Body of pancreas (tissue), 4 donors: ENCODE measurements at regions not wholly inside any gene's neighbourhood (a gene's known extent, or its start where the extent isn't known, plus 50 kb on each side); places are given as distances from the start of the nearest gene placed in this dataset.

Experiments used
- ATAC-seq: fragments of 150-250 bp; one replicate; pipeline ENCODE4 v1.9.1; 2016
- DNase-seq, 4 donors: peaks; one replicate each; pipeline ENCODE4 v3.0.0-alpha.2; 2019
- H3K27ac ChIP-seq, 4 donors: fragments of 200-600 bp; sonication (generic); 1 replicate in 3 of 4; 2 replicates in 1 of 4; pipeline versions ENCODE4 v1.5.1 to v1.6.1; 2016 to 2019; ENCODE audit warnings: mild to moderate bottlenecking in 1 of 4, mixed read lengths in 1 of 4, moderate library complexity in 1 of 4
- H3K27me3 ChIP-seq, 2 donors: fragments of 200-600 bp; sonication (generic); one replicate each; pipeline ENCODE4 v1.6.0; 2016; ENCODE audit warnings: mild to moderate bottlenecking in 1 of 2
- H3K36me3 ChIP-seq, 2 donors: fragments of 200-600 bp; sonication (generic); replicated peaks in 1 of 2; 2 replicates each; pipeline ENCODE4 v1.5.1; 2016; ENCODE audit warnings: low read depth in 2 of 2; ENCODE audit not compliant: insufficient read depth in 1 of 2
- H3K4me1 ChIP-seq: fragments of 200-600 bp; sonication (generic); one replicate; pipeline ENCODE4 v1.6.0; 2016
- H3K4me3 ChIP-seq, 2 donors: fragments of 200-600 bp; sonication (generic); 1 replicate in 1 of 2; 2 replicates in 1 of 2; pipeline ENCODE4 v1.5.1; 2016 to 2019
- H3K9me3 ChIP-seq, 3 donors: fragments of 200-600 bp; sonication (generic); 1 replicate in 2 of 3; 2 replicates in 1 of 3; pipeline ENCODE4 v1.5.1; 2016
- POLR2A ChIP-seq, 3 donors: fragments of 450-650 bp; IDR thresholded peaks; one replicate each; pipeline ENCODE4 v1.6.1; 2016; ENCODE audit warnings: antibody characterized with exemption in 3 of 3, mild to moderate bottlenecking in 2 of 3
- WGBS, 2 donors: methylation state at CpG; one replicate each; pipeline ENCODE4 v1.1.5; 2017; 5-methylcytosine and 5-hydroxymethylcytosine counted together
- intact Hi-C: fragments of 100-400 bp; cut with DNase I; formaldehyde crosslinking; loops from one replicate; pipeline ENCODE4 v1.15.1; 2023
- TF ChIP-seq, protein P1 (sequence below), 7 experiments: fragments of 450-650 bp in 4 of 7; fragments of 200-600 bp in 3 of 7; sonication (generic) in 3 of 7; IDR thresholded peaks; one replicate each; pipeline ENCODE4 v1.5.1; 2016 to 2019; ENCODE audit warnings: antibody characterized with exemption in 7 of 7

DNA sequence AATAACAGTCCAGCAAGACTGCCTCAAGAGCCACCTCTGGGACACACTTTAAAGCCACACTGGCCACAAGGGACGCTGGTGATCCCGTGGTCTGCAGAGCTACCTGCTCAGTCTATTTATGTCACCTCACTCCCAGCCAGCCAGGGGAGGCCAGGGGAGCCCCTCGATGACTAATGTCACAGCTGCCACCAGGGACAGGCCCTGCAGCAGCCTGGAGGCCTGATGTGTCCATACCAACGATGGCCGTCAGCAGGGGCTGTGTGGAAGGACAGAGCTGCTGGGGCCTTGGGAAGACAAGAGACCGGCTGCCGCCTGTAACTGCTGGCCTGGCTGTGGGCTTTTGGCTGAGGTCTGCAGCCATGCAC, 71.0 kb downstream of the SIK1 start:
- no peak for ATAC-seq
- Histone ChIP-seq H3K4me3 (no peak overlapping the region), H3K27me3 (no peaks in the 10 kb centered on the region), H3K27ac (no peak overlapping the region), H3K4me1 (no peaks in the 10 kb centered on the region), H3K36me3 (no peaks in the 10 kb centered on the region), H3K9me3 (no peaks in the 10 kb centered on the region)
- no peak for DNase-seq
- 25 to 77% methylated on average over 2 to 7 of the region's 7 CpGs for WGBS, 2 donors
- intact Hi-C loops, result no loop called here
- TF ChIP-seq, protein P1, sequence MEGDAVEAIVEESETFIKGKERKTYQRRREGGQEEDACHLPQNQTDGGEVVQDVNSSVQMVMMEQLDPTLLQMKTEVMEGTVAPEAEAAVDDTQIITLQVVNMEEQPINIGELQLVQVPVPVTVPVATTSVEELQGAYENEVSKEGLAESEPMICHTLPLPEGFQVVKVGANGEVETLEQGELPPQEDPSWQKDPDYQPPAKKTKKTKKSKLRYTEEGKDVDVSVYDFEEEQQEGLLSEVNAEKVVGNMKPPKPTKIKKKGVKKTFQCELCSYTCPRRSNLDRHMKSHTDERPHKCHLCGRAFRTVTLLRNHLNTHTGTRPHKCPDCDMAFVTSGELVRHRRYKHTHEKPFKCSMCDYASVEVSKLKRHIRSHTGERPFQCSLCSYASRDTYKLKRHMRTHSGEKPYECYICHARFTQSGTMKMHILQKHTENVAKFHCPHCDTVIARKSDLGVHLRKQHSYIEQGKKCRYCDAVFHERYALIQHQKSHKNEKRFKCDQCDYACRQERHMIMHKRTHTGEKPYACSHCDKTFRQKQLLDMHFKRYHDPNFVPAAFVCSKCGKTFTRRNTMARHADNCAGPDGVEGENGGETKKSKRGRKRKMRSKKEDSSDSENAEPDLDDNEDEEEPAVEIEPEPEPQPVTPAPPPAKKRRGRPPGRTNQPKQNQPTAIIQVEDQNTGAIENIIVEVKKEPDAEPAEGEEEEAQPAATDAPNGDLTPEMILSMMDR (IDR thresholded peaks at IDR 0.05), result no peak

DNA sequence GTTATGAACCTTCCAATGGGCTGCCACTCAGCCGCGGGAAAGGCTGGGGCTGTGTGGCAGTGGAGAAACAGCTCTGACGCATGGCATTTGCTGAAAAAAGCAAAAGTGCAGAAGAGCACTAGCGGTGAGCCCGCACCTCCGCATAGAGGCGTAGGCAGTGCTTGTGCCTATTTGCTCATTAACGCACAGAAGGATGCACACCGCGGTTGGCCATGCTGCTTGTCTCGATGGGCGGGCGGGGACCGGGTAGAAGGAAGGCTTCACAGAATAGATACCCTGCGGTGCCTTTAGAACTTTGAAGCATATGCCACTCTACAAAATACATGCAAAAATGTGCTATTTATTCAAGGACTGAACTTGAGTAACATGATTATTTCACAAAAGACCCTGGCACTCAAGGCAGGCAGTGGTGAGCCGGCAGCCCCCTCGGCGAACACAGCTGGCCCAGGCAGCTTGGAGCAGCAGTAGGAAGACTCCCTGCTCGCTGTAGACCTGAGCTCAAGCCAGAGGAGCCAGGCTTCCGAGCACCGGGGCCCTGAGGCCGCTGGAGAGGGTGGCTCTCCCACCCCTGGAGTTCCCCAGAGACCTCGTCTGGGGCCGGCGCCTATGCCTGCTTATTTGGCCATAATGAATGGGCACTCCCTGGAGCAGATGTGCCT, 71.5 kb downstream of the SIK1 start:
- no peaks in the 10 kb centered on the region for H3K9me3 ChIP-seq
- no peaks in the 10 kb centered on the region for H3K27me3 ChIP-seq
- ATAC-seq (no peak), DNase-seq (no peak)
- no peaks in the 10 kb centered on the region for H3K36me3 ChIP-seq
- intact Hi-C loops, result no loop called here
- WGBS, 2 donors, result 79 to 87% methylated on average over 17 to 23 of the region's 25 CpGs
- no peak for TF ChIP-seq POLR2A (IDR thresholded peaks at IDR 0.05)
- TF ChIP-seq, protein P1 (IDR thresholded peaks at IDR 0.05), result no peak
- no peak overlapping the region for H3K4me3 ChIP-seq
- H3K27ac ChIP-seq, result no peak overlapping the region
- no peaks in the 10 kb centered on the region for H3K4me1 ChIP-seq

DNA sequence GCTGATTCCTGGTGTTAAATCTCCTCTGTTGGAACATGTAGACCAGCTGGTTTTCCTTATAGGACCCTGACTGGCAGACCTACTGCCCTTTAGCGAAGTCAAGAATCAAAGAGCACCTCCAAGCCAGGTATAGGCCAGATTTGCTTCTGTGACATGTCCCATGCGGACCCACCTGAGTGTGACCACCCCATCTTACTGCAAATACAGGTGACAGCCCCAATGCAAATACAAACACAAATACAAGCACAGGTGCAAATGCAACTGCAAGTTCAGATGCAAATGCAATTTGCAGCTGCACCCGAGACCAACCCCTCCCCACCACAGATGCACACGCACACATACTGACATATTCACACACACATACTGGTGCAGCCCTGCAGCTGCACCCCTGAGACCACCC, 72.3 kb downstream of the SIK1 start:
- intact Hi-C loops, result no loop called here
- TF ChIP-seq, protein P1 (IDR thresholded peaks at IDR 0.05), result no peak
- no peak for TF ChIP-seq POLR2A (IDR thresholded peaks at IDR 0.05)
- no peak for ATAC-seq
- no peak overlapping the region for H3K27ac ChIP-seq
- H3K4me1 ChIP-seq, result no peaks in the 10 kb centered on the region
- no peaks in the 10 kb centered on the region for H3K36me3 ChIP-seq
- H3K27me3 ChIP-seq, result no peaks in the 10 kb centered on the region
- no peaks in the 10 kb centered on the region for H3K9me3 ChIP-seq
- no peak overlapping the region for H3K4me3 ChIP-seq
- 79 to 88% methylated on average over 2 to 4 of the region's 4 CpGs for WGBS, 2 donors
- DNase-seq, result no peak

DNA sequence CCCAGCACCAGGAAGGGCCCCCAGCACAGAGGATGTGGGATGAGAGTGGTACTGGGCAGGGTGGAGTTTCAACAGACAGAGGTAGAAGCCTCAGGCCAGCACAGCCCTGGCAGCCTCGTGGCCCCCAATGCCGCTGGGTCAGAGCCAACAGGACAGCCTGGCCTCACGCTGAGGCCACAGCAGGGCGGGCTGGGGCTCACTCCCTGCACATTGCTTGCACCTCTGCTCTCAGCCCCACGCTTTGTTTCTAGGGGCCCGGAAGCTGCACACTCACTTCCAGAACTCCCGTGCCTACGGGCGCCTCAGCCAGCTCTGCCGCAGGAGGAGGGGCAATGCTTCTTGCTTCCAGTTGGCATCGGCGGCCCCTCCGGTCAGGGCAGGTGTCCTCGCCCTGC, 72.9 kb downstream of the SIK1 start:
- intact Hi-C loops, result no loop called here
- H3K27me3 ChIP-seq, result no peaks in the 10 kb centered on the region
- DNase-seq, result no peak
- no peak overlapping the region for H3K27ac ChIP-seq
- ATAC-seq, result no peak
- no peak overlapping the region for H3K4me3 ChIP-seq
- no peaks in the 10 kb centered on the region for H3K36me3 ChIP-seq
- TF ChIP-seq, protein P1 (IDR thresholded peaks at IDR 0.05), result no peak
- TF ChIP-seq POLR2A (IDR thresholded peaks at IDR 0.05), result no peak
- no peaks in the 10 kb centered on the region for H3K4me1 ChIP-seq
- WGBS, 2 donors, result 76 to 79% methylated on average over 2 to 13 of the region's 14 CpGs
- no peaks in the 10 kb centered on the region for H3K9me3 ChIP-seq

DNA sequence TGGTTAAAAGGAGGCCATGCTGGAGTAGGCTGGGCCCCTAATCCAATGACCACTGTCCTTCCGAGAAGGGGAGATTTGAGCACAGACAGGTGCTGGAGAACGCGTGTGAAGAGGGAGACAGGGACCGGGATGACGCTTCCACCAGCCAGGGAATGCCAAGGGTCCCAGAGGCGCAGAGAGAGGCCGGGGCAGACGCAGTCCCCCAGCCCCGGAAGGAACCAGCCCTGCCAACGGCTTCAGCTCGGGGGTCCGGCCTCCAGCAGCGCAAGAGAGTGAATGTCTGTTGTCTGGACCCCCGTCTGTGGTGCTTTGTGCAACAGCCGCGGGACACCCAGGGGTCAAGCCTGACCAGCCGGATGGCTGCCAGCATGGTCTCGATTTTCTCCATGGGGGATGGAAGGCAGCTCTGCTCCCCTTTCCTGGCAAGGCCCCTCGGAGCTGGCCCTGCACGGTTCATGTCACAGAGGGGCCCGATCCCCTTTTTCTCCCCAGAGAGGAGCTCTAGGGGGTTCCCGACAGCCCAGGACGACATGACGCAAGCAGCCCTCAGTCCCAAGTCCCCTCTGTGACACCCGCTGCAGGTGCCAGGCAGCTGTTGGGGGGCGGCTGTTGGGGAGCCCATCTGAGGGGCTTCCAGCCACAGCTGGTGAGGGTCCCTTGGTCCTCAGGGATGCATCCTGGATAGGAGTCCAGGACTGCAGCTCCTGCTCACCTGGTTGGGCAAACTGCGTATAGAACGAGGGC, 73.5 kb downstream of the SIK1 start:
- intact Hi-C loops, result no loop called here
- Histone ChIP-seq H3K27ac (no peak overlapping the region), H3K9me3 (no peaks in the 10 kb centered on the region), H3K36me3 (no peaks in the 10 kb centered on the region), H3K4me3 (no peak overlapping the region), H3K4me1 (no peaks in the 10 kb centered on the region), H3K27me3 (no peaks in the 10 kb centered on the region)
- ATAC-seq, result no peak
- no peak for DNase-seq
- 85 to 93% methylated on average over 17 to 27 of the region's 28 CpGs for WGBS, 2 donors
- no peak for TF ChIP-seq POLR2A (IDR thresholded peaks at IDR 0.05)
- TF ChIP-seq, protein P1 (IDR thresholded peaks at IDR 0.05), result no peak
